Activated CD8-positive, alpha-beta T cell treated with anti-CD3 and anti-CD28 coated beads for 36 hours (primary cell): ENCODE measurements at regions not wholly inside any gene's neighbourhood (a gene's known extent, or its start where the extent isn't known, plus 50 kb on each side); places are given as distances from the start of the nearest gene placed in this dataset.

ENCODE experiments used
- ATAC-seq: fragments of 200-7000 bp; cut with Tn5 transposase; one replicate; pipeline ENCODE4 v1.10.0; 2021; ENCODE audit warnings: mild to moderate bottlenecking, moderate library complexity
- CTCF ChIA-PET: fragments of 350-600 bp; sonication (Branson Sonifier 250); formaldehyde crosslinking; loops from one replicate; lab custom pipeline; 2021; ENCODE audit warnings: antibody characterized with exemption; lab: Charles Lee
- POLR2A ChIA-PET: fragments of 350-600 bp; sonication (Branson Sonifier 250); formaldehyde crosslinking; loops from one replicate; lab custom pipeline; 2021; ENCODE audit warnings: antibody characterized with exemption; lab: Charles Lee
- DNase-seq: peaks from one replicate; pipeline ENCODE4 v3.0.0-alpha.2; 2020
- H3K27ac Mint-ChIP-seq: one replicate; pipeline ENCODE4 v1.8.0; 2021; ENCODE audit warnings: mild to moderate bottlenecking, mixed read lengths
- H3K27me3 Mint-ChIP-seq: one replicate; pipeline ENCODE4 v1.8.0; 2021; ENCODE audit warnings: mixed read lengths
- H3K36me3 Mint-ChIP-seq: one replicate; pipeline ENCODE4 v1.8.0; 2021; ENCODE audit warnings: low read depth, mixed read lengths
- H3K4me1 Mint-ChIP-seq: one replicate; pipeline ENCODE4 v1.8.0; 2021; ENCODE audit warnings: low read depth, mixed read lengths
- H3K4me3 Mint-ChIP-seq: one replicate; pipeline ENCODE4 v1.8.0; 2021; ENCODE audit warnings: mild to moderate bottlenecking, moderate library complexity, mixed read lengths
- H3K9me3 Mint-ChIP-seq: one replicate; pipeline ENCODE4 v1.8.0; 2021; ENCODE audit warnings: mixed read lengths
- CTCF ChIP-seq: fragments of 200-600 bp; IDR thresholded peaks from one replicate; pipeline ENCODE4 v1.8.0; 2022; ENCODE audit warnings: antibody characterized with exemption, mild to moderate bottlenecking
- intact Hi-C: fragments of 100-400 bp; cut with micrococcal nuclease; formaldehyde crosslinking; loops from one replicate; pipeline ENCODE4 v1.10.0; 2022

GRCh38 chrX:10326578-10326977, 169.8 kb downstream of the CLCN4 start:
- Mint-ChIP-seq H3K27ac (no peak overlapping the region), H3K4me3 (no peak overlapping the region), H3K4me1 (no peaks in the 10 kb centered on the region), H3K27me3 (no peaks in the 10 kb centered on the region), H3K36me3 (no peaks in the 10 kb centered on the region), H3K9me3 (no peaks in the 10 kb centered on the region)
- no peak for ATAC-seq
- ChIA-PET CTCF (no interaction called here), POLR2A (no interaction called here)
- DNase-seq: no peak
- TF ChIP-seq CTCF: no peak
- intact Hi-C loops: no loop called here

- DNase-seq (no peak), ATAC-seq (no peak)
- no peak overlapping the region for H3K27ac Mint-ChIP-seq
- no peaks in the 10 kb centered on the region for H3K9me3 Mint-ChIP-seq
- POLR2A ChIA-PET: no interaction called here
- intact Hi-C loops: no loop called here
- H3K4me3 Mint-ChIP-seq: no peak overlapping the region
- H3K36me3 Mint-ChIP-seq: no peaks in the 10 kb centered on the region
- no peak for TF ChIP-seq CTCF
- H3K4me1 Mint-ChIP-seq: no peaks in the 10 kb centered on the region
- CTCF ChIA-PET: no interaction called here
- no peaks in the 10 kb centered on the region for H3K27me3 Mint-ChIP-seq
These were observed 170.9 kb downstream of the CLCN4 start for GRCh38 chrX:10327651-10328050.

GRCh38 chrX:10329984-10330383, 173.2 kb downstream of the CLCN4 start:
- ChIA-PET CTCF (no interaction called here), POLR2A (no interaction called here)
- TF ChIP-seq CTCF: no peak
- DNase-seq (no peak), ATAC-seq (no peak)
- H3K27me3 Mint-ChIP-seq: no peaks in the 10 kb centered on the region
- H3K4me3 Mint-ChIP-seq: no peak overlapping the region
- H3K36me3 Mint-ChIP-seq: no peaks in the 10 kb centered on the region
- H3K9me3 Mint-ChIP-seq: no peaks in the 10 kb centered on the region
- no peak overlapping the region for H3K27ac Mint-ChIP-seq
- intact Hi-C loops: no loop called here
- H3K4me1 Mint-ChIP-seq: no peaks in the 10 kb centered on the region

DNA sequence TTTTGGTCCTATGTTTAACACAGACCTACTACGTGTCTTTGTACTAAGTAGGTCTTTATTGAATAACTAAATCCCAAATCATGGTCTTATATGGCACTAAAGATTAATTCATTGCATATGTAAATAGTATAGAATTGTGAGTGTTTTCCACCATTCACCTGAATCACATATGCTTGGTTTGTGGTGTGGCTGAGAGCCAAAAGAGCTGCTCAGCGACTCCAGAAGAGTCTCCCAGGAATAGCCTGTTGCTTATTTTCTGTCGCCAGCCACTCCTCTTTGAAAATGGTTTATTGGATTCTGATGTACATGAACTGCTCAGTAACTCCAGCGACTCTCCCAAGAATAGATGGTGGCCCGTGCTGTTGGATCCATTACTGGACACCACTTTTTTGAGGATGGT, 184.5 kb downstream of the CLCN4 start:
- no peaks in the 10 kb centered on the region for H3K36me3 Mint-ChIP-seq
- ATAC-seq (no peak), DNase-seq (no peak)
- H3K27ac Mint-ChIP-seq: no peak overlapping the region
- intact Hi-C loops: no loop called here
- H3K4me1 Mint-ChIP-seq: no peaks in the 10 kb centered on the region
- H3K4me3 Mint-ChIP-seq: no peak overlapping the region
- POLR2A ChIA-PET: no interaction called here
- no peaks in the 10 kb centered on the region for H3K9me3 Mint-ChIP-seq
- CTCF ChIA-PET: no interaction called here
- no peak for TF ChIP-seq CTCF
- no peaks in the 10 kb centered on the region for H3K27me3 Mint-ChIP-seq

DNA sequence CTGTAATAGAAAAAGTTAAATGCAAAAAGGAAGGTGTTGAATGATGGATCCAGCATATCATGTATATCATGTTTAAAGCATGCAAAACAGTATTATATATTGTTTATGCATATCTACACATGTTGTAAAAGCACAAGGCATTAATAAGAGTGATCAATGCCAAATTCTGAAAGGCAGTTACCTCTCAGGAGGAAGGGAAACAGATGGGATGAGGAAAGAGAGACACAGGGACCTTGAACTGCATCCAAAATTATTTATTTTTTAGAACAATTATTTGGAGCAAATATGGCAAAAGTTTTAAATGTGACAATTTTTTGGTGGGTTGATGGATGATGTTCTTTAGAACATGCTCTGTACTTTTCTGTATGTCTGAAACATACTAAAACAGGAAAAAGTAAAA, 193.4 kb downstream of the CLCN4 start:
- POLR2A ChIA-PET: no interaction called here
- intact Hi-C loops: no loop called here
- TF ChIP-seq CTCF: no peak
- Mint-ChIP-seq H3K36me3 (no peaks in the 10 kb centered on the region), H3K9me3 (no peaks in the 10 kb centered on the region), H3K4me3 (no peak overlapping the region), H3K4me1 (no peaks in the 10 kb centered on the region), H3K27ac (no peak overlapping the region), H3K27me3 (no peaks in the 10 kb centered on the region)
- CTCF ChIA-PET: no interaction called here
- no peak for ATAC-seq
- DNase-seq: no peak
